Astrocyte (in vitro differentiated cells and primary cell): ENCODE measurements at regions not wholly inside any gene's neighbourhood (a gene's known extent, or its start where the extent isn't known, plus 50 kb on each side); places are given as distances from the start of the nearest gene placed in this dataset.

Source experiments
- DNase-seq: peaks from one replicate; pipeline ENCODE4 v3.0.0-alpha.2; 2010; ENCODE audit warnings: low read depth
- FAIRE-seq: peaks from 2 replicates; lab custom pipeline; 2011; peaks lifted over from hg19 to GRCh38; lab: Jason Lieb, UNC
- H2AFZ ChIP-seq: 2 replicates; pipeline ENCODE4 v1.6.0; 2012; ENCODE audit warnings: low read depth, low read length, inconsistent platforms
- H3K27ac ChIP-seq: 2 replicates; pipeline ENCODE4 v1.5.1; 2011; ENCODE audit warnings: low read depth, low read length, inconsistent platforms
- H3K27me3 ChIP-seq: 2 replicates; pipeline ENCODE4 v1.6.0; 2011; ENCODE audit warnings: low read length, inconsistent platforms; ENCODE audit not compliant: insufficient read depth
- H3K36me3 ChIP-seq: 2 replicates; pipeline ENCODE4 v1.5.1; 2011; ENCODE audit warnings: low read length, inconsistent platforms; ENCODE audit not compliant: insufficient read depth
- H3K4me1 ChIP-seq: 2 replicates; pipeline ENCODE4 v1.5.1; 2011; ENCODE audit warnings: low read length, inconsistent platforms; ENCODE audit not compliant: insufficient read depth
- H3K4me2 ChIP-seq: 2 replicates; pipeline ENCODE4 v1.6.0; 2012; ENCODE audit warnings: low read length, inconsistent platforms
- H3K4me3 ChIP-seq: 2 replicates; pipeline ENCODE4 v1.5.1; 2011; ENCODE audit warnings: low read depth, mild to moderate bottlenecking, low read length, inconsistent platforms; ENCODE audit not compliant: insufficient read depth
- H3K79me2 ChIP-seq: 2 replicates; pipeline ENCODE4 v1.6.0; 2012; ENCODE audit warnings: mild to moderate bottlenecking, low read length, inconsistent platforms; ENCODE audit not compliant: insufficient read depth
- H3K9ac ChIP-seq: 2 replicates; pipeline ENCODE4 v1.6.0; 2012; ENCODE audit warnings: mild to moderate bottlenecking, low read length, inconsistent platforms
- H3K9me3 ChIP-seq: 2 replicates; pipeline ENCODE4 v1.5.1; 2012; ENCODE audit warnings: low read depth, mild to moderate bottlenecking, low read length, inconsistent platforms; ENCODE audit not compliant: insufficient read depth
- H4K20me1 ChIP-seq: 2 replicates; pipeline ENCODE4 v1.6.0; 2012; ENCODE audit warnings: low read length, inconsistent platforms; ENCODE audit not compliant: insufficient read depth
- H3K27ac Mint-ChIP-seq: one replicate; pipeline ENCODE4 v1.8.0; 2021; ENCODE audit warnings: mild to moderate bottlenecking, mixed read lengths; ENCODE audit not compliant: unreplicated experiment
- H3K27me3 Mint-ChIP-seq: one replicate; pipeline ENCODE4 v1.8.0; 2021; ENCODE audit warnings: low read depth, mixed read lengths; ENCODE audit not compliant: unreplicated experiment
- H3K36me3 Mint-ChIP-seq: one replicate; pipeline ENCODE4 v1.8.0; 2021; ENCODE audit warnings: low read depth, mixed read lengths; ENCODE audit not compliant: unreplicated experiment
- H3K4me1 Mint-ChIP-seq: one replicate; pipeline ENCODE4 v1.8.0; 2021; ENCODE audit warnings: low read depth, mixed read lengths; ENCODE audit not compliant: unreplicated experiment
- H3K4me3 Mint-ChIP-seq: one replicate; pipeline ENCODE4 v1.8.0; 2021; ENCODE audit warnings: mild to moderate bottlenecking, moderate library complexity, mixed read lengths; ENCODE audit not compliant: unreplicated experiment
- H3K9me3 Mint-ChIP-seq: one replicate; pipeline ENCODE4 v1.8.0; 2021; ENCODE audit warnings: mild to moderate bottlenecking, mixed read lengths; ENCODE audit not compliant: unreplicated experiment
- EZH2 ChIP-seq: IDR thresholded peaks from 2 replicates; pipeline ENCODE4 v1.6.1; 2012; ENCODE audit warnings: mild to moderate bottlenecking, low read length, inconsistent platforms; ENCODE audit not compliant: insufficient read depth
- TF ChIP-seq, protein P1 (sequence below): IDR thresholded peaks from 2 replicates; pipeline ENCODE4 v1.5.1; 2011; ENCODE audit warnings: low read depth, mild to moderate bottlenecking, inconsistent platforms, low read length, moderate library complexity; ENCODE audit not compliant: insufficient read depth

DNA sequence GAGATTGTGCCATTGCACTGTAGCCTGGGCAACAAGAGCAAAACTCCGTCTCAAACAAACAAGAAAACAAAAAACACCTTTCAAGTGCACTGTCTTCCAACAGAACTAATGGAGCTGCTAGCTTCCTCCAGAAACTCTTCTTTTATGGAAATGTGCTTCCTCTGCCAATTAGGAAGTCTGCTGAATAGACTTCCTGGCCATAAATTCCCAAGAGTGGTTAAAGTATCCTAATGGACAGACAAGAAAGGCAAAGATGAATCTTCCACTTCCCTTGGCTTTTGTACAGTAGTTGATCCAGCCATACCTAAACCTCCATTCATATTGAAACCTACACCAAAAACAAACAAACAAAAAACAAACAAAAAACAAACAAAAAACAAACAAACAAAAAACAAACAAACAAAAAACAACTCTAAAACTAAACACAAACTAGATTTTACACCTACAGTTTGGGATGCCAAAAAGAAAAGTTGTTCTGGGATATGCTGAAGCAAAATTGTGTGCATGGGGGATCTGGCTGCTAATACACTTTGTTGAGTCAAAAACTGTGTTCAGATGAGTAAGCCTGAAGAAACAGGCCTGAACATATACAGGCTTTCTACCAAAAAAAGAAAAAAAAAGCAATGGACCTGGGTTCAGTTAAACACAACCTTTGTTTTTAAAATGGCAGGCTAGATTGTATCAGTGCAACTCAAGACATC, 59.8 kb upstream of the CARMIL1 start:
- Histone ChIP-seq H3K9ac (no peak overlapping the region), H3K79me2 (no peaks in the 10 kb centered on the region), H3K4me3 (no peak overlapping the region), H3K4me2 (no peak overlapping the region), H3K4me1 (peaks cover 3% of the 10 kb centered on the region), H2AFZ (no peak overlapping the region), H3K27me3 (no peaks in the 10 kb centered on the region), H3K9me3 (no peaks in the 10 kb centered on the region), H3K27ac (no peak overlapping the region), H3K36me3 (no peaks in the 10 kb centered on the region), H4K20me1 (no peaks in the 10 kb centered on the region)
- no peaks in the 10 kb centered on the region for H3K27me3 Mint-ChIP-seq
- H3K4me1 Mint-ChIP-seq: peaks cover 17% of the 10 kb centered on the region
- no peak for FAIRE-seq
- H3K36me3 Mint-ChIP-seq: no peaks in the 10 kb centered on the region
- no peak overlapping the region for H3K4me3 Mint-ChIP-seq
- TF ChIP-seq, protein P1, sequence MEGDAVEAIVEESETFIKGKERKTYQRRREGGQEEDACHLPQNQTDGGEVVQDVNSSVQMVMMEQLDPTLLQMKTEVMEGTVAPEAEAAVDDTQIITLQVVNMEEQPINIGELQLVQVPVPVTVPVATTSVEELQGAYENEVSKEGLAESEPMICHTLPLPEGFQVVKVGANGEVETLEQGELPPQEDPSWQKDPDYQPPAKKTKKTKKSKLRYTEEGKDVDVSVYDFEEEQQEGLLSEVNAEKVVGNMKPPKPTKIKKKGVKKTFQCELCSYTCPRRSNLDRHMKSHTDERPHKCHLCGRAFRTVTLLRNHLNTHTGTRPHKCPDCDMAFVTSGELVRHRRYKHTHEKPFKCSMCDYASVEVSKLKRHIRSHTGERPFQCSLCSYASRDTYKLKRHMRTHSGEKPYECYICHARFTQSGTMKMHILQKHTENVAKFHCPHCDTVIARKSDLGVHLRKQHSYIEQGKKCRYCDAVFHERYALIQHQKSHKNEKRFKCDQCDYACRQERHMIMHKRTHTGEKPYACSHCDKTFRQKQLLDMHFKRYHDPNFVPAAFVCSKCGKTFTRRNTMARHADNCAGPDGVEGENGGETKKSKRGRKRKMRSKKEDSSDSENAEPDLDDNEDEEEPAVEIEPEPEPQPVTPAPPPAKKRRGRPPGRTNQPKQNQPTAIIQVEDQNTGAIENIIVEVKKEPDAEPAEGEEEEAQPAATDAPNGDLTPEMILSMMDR: no peak
- TF ChIP-seq EZH2: no peak
- H3K9me3 Mint-ChIP-seq: no peaks in the 10 kb centered on the region
- DNase-seq: no peak
- no peak overlapping the region for H3K27ac Mint-ChIP-seq

DNA sequence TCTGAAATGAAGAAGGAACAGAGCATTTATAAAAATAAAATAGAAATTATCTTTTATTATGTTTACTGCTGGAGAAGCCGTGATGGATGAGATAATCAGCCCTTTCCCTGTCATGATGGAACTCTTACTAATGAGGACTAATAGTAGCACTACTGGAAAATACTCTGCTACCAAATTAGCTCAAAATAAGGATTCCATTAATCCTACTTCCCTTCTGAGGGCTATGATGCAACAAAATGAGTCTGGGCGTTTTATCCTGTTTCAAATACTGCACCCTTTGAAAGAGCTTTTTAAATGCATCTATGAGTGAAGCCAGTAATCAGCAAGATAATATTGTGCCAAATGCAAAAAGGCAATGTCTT, 59.3 kb upstream of the CARMIL1 start:
- Mint-ChIP-seq H3K4me3 (no peak overlapping the region), H3K36me3 (no peaks in the 10 kb centered on the region), H3K27ac (no peak overlapping the region), H3K4me1 (peaks cover 17% of the 10 kb centered on the region), H3K9me3 (no peaks in the 10 kb centered on the region), H3K27me3 (no peaks in the 10 kb centered on the region)
- Histone ChIP-seq H3K9me3 (no peaks in the 10 kb centered on the region), H4K20me1 (no peaks in the 10 kb centered on the region), H3K9ac (no peak overlapping the region), H3K4me1 (peaks cover 3% of the 10 kb centered on the region), H3K36me3 (no peaks in the 10 kb centered on the region), H3K27me3 (no peaks in the 10 kb centered on the region), H3K27ac (no peak overlapping the region), H2AFZ (no peak overlapping the region), H3K4me3 (no peak overlapping the region), H3K79me2 (no peaks in the 10 kb centered on the region), H3K4me2 (no peak overlapping the region)
- TF ChIP-seq, protein P1: no peak
- TF ChIP-seq EZH2: no peak
- DNase-seq (no peak), FAIRE-seq (no peak)

DNA sequence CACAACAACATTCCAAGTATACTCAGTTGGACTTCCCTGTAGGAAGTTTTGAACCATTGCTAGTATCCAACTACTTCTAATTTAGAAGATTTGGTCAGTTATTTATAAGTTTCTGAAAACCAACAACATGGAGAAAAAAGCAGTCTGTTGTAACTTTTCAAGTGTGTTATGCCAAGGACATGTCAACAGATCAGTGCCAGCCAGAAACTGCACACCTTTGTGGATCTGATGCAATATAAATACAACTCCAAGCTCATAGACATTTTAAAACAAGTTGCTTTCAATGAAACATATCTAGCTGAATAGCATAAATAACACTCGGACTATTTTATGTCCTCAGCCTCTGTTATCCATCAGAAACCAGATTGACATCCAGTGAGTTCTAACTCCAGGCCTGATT, 58.3 kb upstream of the CARMIL1 start:
- DNase-seq (no peak), FAIRE-seq (no peak)
- no peak overlapping the region for H3K9ac ChIP-seq
- H3K9me3 ChIP-seq: no peaks in the 10 kb centered on the region
- H4K20me1 ChIP-seq: no peaks in the 10 kb centered on the region
- Mint-ChIP-seq H3K36me3 (no peaks in the 10 kb centered on the region), H3K27ac (no peak overlapping the region), H3K4me3 (no peak overlapping the region), H3K27me3 (no peaks in the 10 kb centered on the region), H3K4me1 (peaks cover 17% of the 10 kb centered on the region), H3K9me3 (no peaks in the 10 kb centered on the region)
- TF ChIP-seq EZH2: no peak
- H2AFZ ChIP-seq: no peak overlapping the region
- H3K27me3 ChIP-seq: no peaks in the 10 kb centered on the region
- H3K4me3 ChIP-seq: no peak overlapping the region
- H3K4me2 ChIP-seq: no peak overlapping the region
- no peaks in the 10 kb centered on the region for H3K36me3 ChIP-seq
- peaks cover 3% of the 10 kb centered on the region for H3K4me1 ChIP-seq
- H3K27ac ChIP-seq: no peak overlapping the region
- no peaks in the 10 kb centered on the region for H3K79me2 ChIP-seq
